GM10248 (cell line): ENCODE measurements at regions not wholly inside any gene's neighbourhood (a gene's known extent, or its start where the extent isn't known, plus 50 kb on each side); places are given as distances from the start of the nearest gene placed in this dataset.

Experiments
- CTCF ChIA-PET: fragments of 300-600 bp; sonication (Branson Sonifier 250); formaldehyde crosslinking; extraction: SDS; loops from one replicate; lab custom pipeline; 2021; ENCODE audit warnings: antibody characterized with exemption; lab: Yijun Ruan, JAX
- POLR2A ChIA-PET: fragments of 350-650 bp; sonication (Branson Sonifier 250); formaldehyde crosslinking; extraction: SDS; loops from one replicate; lab custom pipeline; 2020; ENCODE audit warnings: antibody characterized with exemption; lab: Yijun Ruan, JAX
- DNase-seq: peaks from one replicate; pipeline ENCODE4 v3.0.0; 2012; ENCODE audit errors: extremely low spot score
- CTCF ChIP-seq: IDR thresholded peaks from 2 replicates; pipeline ENCODE4 v1.5.1; 2012; ENCODE audit warnings: mild to moderate bottlenecking, low read depth; ENCODE audit errors: extremely low read depth, missing control alignments, control extremely low read depth

GRCh38 chr4:36651253-36651652 lies 369.8 kb downstream of the DTHD1 start:
- no peak for TF ChIP-seq CTCF
- ChIA-PET POLR2A (no interaction called here), CTCF (interaction anchor here (1.1 to 1.4 kb wide), 3 partner anchors 13 to 48 kb away, joined by 3 to 4 read pairs (median 4); no protein-coding TSS in a partner anchor)
- peak; percentile 58 for DNase-seq

- TF ChIP-seq CTCF, result no peak
- CTCF ChIA-PET, result no interaction called here
- POLR2A ChIA-PET, result no interaction called here
- DNase-seq, result no peak
Observed at GRCh38 chr4:36652857-36653256, 371.4 kb downstream of the DTHD1 start.

GRCh38 chr4:36665985-36666527 lies 384.6 kb downstream of the DTHD1 start:
- ChIA-PET CTCF (no interaction called here), POLR2A (no interaction called here)
- TF ChIP-seq CTCF, result no peak
- DNase-seq, result no peak

- no peak for TF ChIP-seq CTCF
- CTCF ChIA-PET, result no interaction called here
- POLR2A ChIA-PET, result no interaction called here
- no peak for DNase-seq
Observed at GRCh38 chr4:36675436-36675835, 394.0 kb downstream of the DTHD1 start.

- ChIA-PET CTCF (no interaction called here), POLR2A (no interaction called here)
- no peak for DNase-seq
- TF ChIP-seq CTCF, result no peak
Observed at GRCh38 chr4:36676139-36677050, 395.0 kb downstream of the DTHD1 start.

GRCh38 chr4:36677112-36677511 lies 395.7 kb downstream of the DTHD1 start:
- TF ChIP-seq CTCF, result no peak
- CTCF ChIA-PET, result no interaction called here
- POLR2A ChIA-PET, result no interaction called here
- no peak for DNase-seq
